GM03348 (cell line): ENCODE measurements at regions not wholly inside any gene's neighbourhood (a gene's known extent, or its start where the extent isn't known, plus 50 kb on each side); places are given as distances from the start of the nearest gene placed in this dataset.

ENCODE experiments used
- DNase-seq: peaks from one replicate; pipeline ENCODE4 v3.0.0; 2012; ENCODE audit warnings: low spot score

DNA sequence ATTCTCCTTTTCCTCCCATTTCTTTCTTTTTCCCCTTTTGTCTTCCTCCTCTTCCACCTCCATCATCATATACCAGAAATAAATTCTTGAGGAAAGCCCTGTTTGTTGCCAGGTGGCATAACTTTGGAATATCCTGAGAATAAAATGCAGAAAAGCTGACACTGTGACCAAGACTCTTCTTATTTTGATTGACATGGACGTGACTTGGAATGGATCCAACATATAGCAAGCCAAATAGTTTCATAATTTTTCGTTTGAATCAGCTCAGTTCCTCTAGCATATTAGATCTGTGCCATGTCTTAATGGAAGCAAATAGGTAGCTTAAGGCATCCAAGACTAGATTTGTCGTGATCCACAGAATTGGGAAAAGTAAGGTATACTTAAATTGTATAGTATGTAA is 354.7 kb upstream of the FIGN start:
- DNase-seq: no peak

DNA sequence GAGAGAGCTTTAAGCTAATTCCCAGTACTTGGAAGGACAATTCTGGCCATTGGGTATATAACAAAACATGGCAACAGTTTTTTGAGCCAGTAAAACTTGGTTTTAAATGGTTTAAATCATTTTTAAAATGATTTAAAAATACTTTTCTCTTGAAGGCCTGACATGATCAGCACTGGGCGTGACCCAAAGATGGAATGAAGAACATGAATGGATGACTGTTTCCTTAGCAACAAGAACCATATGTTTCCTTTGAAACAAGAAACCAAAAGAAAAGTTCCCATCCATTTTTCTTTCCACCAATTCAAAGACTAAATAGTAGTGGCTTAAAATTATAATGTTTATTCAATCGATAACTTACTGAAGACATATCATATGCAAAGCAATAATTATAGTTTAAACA is 348.3 kb upstream of the FIGN start:
- no peak for DNase-seq

- no peak for DNase-seq
Observed at GRCh38 chr2:164080486-164080885, 344.7 kb upstream of the FIGN start.

DNA sequence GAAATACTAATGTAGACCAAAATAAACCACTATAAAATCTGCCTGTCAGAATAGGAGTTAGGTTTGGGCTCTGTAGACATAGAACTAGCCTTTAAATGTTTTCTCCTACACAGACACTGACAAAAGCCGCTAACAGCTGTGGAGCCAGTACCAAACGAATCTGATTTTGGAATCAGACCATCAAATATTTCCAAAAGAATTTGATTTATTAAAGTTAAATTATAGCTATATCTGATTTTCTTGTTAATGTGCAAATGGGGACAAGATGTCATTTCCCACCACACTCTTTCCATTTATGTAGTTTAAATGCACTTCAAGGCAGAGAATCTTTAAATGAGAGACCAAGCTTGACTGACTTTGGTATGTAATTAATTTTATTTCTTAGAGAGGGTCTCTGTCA is 343.4 kb upstream of the FIGN start:
- no peak for DNase-seq

DNA sequence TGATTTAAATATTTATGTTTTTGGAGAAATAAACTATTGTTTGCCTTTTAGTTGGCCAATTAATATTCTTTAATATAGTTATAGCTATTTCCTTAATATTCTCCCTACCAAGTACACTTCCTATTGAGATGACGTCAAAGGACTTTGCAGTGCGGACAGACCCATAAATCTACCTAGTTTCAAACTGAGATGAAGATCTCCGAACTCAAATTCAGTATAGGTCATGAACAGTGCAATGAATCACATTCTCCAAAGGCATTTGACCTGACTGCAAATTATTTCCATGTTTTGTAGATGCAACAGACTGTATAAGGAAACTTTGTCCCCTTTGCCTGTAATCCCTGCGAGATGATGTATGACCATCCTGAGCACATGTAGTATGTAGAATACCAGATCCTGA is 342.6 kb upstream of the FIGN start:
- DNase-seq: no peak

DNA sequence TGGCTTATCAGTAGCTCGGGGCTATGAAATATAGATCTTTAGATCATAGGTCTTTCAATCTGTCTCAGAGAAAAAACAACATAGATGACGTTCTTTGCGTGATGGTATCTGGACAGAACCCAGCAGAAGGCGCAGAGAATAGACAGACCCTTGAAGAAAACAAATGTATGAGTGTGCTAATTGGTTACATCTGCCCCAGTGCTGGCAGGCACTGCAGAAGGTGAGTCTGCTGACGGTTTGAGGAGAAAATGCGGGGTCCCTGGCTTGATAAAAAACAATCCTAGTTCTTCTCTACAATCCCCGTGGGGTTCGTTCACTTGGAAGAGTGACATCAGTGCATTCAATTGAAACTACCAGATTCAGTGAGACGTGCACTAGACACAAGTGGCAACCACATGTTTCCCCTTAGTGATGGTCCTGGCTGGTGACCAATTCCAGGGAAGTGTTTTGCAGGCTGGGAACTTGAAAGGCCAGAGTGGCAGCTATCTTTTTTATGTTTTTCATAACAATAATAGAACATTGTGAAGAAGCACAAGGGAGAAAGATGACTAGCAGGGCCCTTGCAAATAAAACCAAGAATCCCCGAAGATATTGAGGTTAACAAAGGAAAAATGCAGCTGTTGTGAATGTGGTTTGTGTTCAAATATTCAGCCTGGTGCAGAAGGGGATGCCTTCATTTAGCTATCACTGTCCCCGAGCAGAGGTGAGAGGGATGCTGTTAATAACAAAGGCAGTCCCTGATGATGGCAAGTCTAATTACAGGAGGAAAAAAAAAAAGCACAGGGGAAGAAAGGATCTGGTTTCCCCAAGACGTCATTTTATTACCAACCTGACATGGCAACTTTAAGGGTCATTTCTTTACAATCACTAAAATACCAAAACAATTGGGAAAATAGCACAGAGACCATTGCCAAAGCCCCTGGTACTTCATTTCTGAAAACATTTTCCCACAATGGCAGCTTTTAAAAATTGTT is 337.6 kb upstream of the FIGN start:
- DNase-seq: peak; percentile 13

DNA sequence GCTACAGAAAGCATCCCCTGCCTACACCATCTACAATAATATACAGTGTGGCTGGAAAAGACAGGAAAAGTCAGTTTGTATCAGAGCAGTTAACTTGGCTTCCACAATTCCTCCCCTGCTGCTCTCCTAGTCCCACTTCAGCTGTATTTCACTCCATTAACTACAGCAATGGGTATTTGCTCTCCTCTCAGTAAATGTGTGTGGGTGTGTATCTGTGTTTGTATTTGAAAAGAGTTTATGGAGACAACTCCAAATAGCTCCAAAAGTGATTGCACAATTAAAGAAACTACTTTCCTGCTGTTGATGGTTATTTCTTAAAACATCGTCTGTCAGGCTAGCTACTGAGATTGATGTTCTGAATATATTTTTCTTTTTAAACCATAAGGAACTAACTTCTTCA is 333.7 kb upstream of the FIGN start:
- no peak for DNase-seq

- no peak for DNase-seq
Observed at GRCh38 chr2:164068063-164068462, 332.3 kb upstream of the FIGN start.

GRCh38 chr2:164066095-164066494 is 330.3 kb upstream of the FIGN start:
- no peak for DNase-seq

DNA sequence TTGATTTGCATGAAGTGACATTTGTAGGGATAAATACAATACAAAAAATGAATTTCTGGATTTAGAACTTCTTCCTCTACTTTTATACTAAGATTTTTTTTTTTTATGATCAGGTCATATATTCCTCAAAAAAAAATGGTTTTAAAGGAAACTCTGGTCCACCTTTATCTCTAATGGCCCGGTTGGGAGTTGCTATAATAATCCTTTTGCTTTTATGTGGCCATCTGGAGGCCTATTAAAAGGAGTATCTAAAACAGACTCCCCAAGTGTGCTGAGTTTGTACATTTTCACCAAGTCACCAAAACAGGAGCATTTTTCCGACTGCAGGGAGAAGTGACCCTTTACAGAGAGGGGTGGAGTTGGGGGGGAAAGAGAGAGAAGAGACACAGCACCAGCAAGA is 329.2 kb upstream of the FIGN start:
- DNase-seq: no peak

DNA sequence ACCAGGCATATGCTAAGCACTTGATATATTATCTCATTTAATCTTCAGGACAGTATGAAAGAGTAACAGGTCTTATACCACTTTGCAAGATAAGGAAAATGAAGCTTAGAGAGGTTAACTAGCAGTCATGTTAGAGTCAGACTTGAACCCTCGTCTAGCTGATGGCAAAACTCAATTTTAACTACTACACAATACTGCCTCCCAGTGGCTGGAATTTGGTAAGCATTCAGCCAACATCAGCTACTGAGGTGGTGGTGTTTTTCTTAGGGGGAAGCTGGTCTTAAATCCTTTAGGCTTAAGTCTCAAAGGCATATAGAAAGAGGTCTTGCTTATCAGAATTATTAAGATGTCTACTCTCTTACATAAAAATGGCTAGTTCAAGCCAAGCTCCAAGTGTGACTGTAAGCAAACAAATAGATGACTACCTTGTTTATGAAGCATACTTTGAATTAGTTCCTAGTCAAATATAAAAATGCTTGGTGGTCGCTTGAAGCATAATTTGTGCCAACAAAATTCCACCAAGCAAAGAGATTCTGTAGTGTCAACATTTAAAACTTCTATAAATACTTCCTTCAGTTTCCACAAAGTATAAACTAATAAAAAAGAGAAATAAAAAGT is 325.4 kb upstream of the FIGN start:
- peak; percentile 47 for DNase-seq

DNA sequence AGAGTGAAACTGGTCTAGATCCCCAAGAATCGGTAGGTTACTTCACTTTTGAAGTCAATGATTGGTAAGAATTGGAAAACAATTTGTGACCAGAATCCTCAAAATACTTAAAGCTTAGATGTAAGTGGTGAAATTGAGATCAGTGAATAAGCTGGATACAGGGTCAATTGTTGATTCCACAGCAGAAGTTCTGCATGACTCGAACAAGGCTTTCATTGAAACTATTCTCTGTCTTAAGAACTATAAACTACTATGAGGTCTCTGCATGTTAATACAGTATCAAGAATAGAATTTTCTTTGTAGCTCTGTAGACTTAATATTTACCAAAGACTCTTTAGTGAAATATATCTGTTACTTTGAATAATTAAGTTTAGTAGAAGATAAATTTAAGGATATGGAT is 324.2 kb upstream of the FIGN start:
- no peak for DNase-seq

DNA sequence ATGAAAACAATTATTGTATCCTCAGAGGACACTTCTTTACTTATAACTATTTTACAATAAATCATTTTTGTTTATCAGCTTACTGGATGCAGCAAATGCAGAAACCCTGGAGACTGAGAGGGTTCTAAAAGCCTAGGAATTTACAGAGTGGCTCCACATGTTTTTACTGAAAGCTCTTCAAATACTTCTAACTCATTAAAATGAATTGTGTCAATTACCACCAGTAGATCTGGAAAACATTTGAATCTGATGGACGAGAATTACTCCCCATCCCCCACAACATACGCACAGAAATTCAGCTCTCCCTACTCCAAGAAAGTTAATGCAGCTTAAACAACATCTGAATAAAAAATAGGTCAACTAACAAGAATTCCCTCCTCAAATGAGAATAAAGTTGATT is 319.8 kb upstream of the FIGN start:
- DNase-seq: no peak

DNA sequence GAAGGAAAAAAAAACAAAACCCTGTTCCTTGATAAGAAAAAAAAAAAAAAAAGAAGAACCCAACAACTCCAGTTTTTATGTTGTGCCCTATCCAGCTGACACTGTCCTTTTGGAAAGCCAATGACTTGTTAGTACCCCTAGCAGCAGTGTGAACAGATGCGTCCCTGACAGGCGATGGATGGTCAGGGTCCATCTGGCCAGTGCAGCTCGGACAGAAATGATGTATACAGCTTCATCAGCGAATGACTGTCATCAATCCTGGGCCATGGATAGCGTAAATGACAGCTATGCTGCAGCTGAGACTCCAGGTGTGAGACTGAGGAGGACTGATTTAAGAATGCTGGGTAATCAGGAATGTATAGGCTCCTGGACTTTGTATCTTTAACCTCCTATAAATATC is 318.8 kb upstream of the FIGN start:
- no peak for DNase-seq

DNA sequence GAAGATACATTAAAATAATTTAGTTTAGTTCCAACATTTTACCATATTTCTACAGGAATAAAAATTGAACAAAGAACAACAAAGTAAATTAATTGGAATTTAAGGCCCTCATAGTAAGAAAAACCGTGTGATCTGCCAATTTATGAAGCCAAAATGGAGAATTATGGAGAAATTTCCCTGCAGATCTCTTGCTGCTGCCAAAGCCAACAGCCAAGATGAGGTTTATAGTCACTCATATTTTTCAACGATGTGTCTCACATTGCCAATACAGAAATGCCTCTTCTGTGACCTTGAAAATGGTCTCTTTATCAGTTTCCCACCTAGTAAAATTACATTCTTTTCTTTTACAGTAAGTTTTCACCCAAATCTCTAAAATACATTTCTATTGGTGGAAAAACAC is 317.2 kb upstream of the FIGN start:
- DNase-seq: no peak

- no peak for DNase-seq
Observed at GRCh38 chr2:164052006-164052405, 316.2 kb upstream of the FIGN start.

DNA sequence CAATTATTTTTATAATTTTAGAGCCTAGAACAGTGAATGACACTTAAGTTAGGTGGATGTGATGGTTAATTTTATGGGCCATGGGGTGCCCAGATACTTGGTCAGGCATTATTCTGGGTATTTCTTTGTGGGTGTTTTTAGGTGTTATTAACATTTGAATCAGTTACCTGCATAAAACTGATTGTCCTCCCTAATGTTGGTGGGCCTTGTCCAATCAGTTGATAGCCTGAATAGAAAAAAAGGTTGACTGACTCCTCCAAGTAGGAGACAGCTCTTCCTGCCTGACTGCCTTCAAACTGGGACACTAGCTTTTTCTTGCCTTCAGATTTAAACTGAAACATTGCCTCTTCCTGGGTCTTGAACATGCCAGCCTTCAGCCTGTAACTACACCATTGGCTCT is 312.9 kb upstream of the FIGN start:
- DNase-seq: no peak

GRCh38 chr2:164046040-164046439 is 310.2 kb upstream of the FIGN start:
- no peak for DNase-seq

DNA sequence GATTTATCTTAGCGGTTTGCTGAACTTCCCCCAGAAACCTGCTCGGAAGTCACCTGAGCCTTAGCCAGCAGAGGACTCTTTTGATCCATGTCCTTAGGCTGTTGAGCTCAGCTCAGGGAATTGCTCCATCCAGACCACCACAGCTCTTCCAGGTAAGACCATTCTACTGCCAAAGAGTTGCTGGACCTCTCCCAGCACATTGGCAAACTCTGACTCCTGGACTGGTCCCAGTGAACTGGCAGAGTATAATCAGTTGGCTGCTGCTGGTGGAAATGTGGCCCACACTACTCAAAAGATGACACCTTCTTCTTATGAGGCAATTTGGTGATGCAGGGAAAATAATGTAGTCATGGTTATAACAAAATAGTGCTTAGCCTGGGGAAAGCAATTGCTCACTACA is 308.8 kb upstream of the FIGN start:
- no peak for DNase-seq

DNA sequence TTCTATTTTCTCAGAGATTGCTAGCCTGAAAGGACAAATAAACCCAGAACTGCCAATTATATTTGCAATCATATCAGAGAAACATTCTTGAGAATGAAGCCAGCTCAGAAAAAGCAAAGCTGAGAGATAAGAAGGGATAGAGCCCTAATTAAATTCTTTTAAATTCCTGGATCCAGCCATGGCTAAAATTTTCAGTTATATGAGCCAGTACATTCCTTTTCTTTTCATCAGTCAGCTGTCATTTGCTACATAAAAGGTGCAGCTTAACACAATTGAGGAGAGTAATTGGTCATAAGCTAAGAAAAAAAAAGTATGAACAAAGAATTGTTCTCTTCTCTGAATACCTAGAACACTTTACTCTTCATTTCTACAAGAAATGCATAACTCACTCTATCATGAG is 303.5 kb upstream of the FIGN start:
- DNase-seq: no peak

DNA sequence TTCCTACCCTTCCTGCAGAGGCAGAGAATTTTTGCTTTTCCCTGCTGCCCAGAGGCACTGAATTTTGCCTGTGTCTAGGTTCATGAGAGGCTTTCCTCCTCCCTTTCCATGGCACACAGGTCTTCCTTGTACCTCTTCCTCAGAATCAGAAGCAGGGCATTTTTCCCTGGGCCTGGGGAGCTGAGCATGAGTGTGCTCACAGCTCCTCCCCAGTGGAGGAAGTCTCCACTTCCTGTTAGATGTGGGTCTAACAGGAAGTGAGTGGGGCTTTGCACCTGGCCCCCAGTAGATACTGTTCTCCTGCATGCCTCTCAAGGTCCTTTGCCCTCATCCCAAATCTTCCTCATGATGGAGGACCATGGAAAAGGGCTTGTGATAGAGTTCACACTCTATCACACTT is 297.2 kb upstream of the FIGN start:
- DNase-seq: no peak

- no peak for DNase-seq
Observed at GRCh38 chr2:164030623-164031022, 294.8 kb upstream of the FIGN start.

DNA sequence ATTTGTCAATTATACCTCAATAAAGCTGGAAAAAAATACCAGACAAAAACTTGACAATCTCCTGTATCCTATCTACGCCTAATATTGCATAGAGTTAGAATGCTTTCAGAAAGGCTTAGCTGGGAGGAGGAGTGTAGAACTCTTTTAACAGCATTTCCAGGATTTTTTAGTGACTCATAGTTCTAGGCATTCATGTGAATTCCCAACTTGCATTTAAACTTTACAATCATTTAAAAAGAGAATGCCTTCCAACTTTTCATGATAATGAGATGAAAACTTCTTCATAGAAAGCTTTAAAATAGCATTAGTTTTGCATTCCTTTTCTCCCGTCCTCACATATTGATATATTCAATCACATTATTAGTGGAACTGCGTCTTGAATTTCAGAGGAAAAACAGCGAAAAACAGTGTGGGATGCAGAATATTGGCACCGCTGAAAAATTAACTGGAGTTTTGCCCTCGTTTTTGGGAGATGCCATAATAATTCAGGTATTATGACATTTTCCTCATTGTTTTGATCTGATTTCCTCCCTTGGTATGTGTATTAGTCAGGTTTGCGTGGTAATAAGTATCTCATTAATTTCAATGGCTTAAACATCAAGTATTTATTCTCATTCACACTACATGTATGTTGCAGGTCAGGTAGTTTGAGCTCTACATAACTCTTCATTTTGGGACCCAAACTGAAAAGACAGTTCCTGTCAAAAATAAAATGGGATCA is 293.2 kb upstream of the FIGN start:
- peak; percentile 36 for DNase-seq
